Midbrain (tissue), 1 donor: ENCODE measurements at regions not wholly inside any gene's neighbourhood (a gene's known extent, or its start where the extent isn't known, plus 50 kb on each side); places are given as distances from the start of the nearest gene placed in this dataset.
"Not testable (repeated sequence)": the region's sequence is repeated elsewhere in the genome, so short reads cannot be mapped to it uniquely, and the experiment has no call there.

Experiments
- DNase-seq: peaks from one replicate; lab custom pipeline; 2025; lab: John Stamatoyannopoulos, UW

- DNase-seq = no peak
Measured at GRCh38 chr4:120299631-120300030, 233.0 kb upstream of the MAD2L1 start.

DNA sequence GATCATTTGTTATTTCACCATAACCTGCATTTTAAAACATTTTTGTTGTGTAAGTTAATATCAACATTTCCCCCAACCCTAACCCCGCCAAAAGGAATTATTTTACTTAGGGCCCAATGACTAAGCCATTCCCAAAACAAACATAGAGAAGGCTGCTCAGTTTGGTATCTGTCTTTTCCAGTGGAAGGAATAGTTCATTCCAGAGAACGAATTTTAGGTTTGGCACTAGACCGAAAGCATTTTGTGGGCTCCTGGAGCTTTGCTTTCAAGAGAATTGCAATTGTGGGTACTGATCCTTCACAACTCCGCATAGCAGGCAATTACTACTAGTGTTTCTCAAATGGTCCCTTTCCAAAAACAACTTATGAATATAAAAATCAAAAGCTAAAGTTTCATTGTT is 226.7 kb upstream of the MAD2L1 start:
- DNase-seq = no peak

DNA sequence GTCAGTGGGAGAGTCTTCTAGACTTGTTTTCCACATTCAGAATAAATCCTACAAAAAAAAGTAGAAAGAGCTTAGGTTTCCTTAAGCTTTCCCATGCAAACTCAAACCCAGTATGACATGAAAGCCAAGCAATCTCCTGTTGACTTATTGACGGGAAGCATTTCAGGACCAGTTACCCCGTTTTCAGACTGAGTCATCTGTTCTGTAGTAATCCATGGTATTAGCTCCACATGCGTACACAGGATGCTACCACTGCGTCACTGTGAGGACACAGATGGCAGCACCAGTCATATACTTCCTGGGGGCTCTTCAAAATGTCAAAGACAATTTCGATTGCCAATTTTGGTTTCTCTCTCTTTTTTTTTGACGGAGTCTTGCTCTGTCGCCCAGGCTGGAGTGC is 224.9 kb upstream of the MAD2L1 start:
- DNase-seq = no peak

DNA sequence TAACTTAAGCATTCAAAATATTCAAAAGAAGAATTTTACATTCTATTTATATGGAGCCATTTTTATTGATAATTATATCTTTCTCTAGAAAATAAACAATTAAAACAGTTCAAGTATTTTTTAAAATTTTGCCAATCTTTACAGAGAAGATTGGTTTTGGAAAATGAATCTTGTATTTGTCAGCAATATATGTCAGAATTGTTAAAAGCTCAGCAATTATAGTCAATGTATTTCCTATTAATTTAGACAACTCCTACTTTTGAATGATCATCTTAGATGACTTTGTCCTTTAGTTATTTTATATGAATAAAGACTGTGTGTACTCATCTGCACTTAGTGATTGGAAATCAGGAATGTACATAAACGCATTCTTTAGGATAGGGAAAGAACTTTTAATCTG is 223.9 kb upstream of the MAD2L1 start:
- DNase-seq = no peak

GRCh38 chr4:120286813-120287212 is 220.2 kb upstream of the MAD2L1 start:
- no peak for DNase-seq

- no peak for DNase-seq
Measured at GRCh38 chr4:120281581-120281980, 214.9 kb upstream of the MAD2L1 start.

GRCh38 chr4:120277391-120277790 is 210.7 kb upstream of the MAD2L1 start:
- DNase-seq = no peak

GRCh38 chr4:120266602-120267001 is 200.0 kb upstream of the MAD2L1 start:
- DNase-seq = no peak

DNA sequence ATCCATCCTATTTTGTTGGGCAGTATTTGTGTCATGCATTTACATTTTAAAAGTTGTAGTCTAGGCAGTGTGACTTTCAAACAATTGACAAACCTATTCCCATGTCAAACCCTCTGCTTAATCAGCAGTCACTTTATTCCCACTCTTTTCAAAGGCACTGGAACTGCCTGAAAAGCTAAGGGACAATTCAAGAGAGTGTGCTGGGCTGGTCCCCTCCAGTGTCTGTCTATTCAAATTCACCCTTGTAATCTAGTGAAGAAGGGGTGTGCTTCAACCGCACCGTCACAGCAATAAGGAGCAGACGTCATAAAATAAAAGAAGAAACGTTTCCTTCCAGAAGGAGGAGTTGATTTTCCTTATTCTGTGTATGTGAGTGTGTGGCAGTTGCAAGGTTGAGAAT is 197.0 kb upstream of the MAD2L1 start:
- DNase-seq = no peak

DNA sequence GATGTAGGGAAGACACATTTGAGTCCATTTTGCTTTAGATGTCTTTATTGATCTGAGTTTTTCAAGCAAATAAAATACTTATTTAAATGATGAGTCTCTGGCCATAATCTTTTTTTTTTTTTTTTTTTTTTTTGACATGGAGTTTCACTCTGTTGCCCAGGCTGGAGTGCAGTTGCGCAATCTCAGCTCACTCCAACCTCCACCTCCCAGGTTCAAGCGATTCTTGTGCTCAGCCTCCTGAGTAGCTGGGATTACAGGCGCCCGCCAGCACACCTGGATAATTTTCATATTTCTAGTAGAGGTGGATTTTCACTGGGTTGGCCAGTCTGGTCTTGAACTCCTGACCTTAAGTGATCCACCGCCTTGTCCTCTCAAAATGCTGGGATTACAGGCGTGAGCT is 194.5 kb upstream of the MAD2L1 start:
- no peak for DNase-seq

GRCh38 chr4:120256112-120256775 is 189.6 kb upstream of the MAD2L1 start:
- DNase-seq = not testable (repeated sequence)

DNA sequence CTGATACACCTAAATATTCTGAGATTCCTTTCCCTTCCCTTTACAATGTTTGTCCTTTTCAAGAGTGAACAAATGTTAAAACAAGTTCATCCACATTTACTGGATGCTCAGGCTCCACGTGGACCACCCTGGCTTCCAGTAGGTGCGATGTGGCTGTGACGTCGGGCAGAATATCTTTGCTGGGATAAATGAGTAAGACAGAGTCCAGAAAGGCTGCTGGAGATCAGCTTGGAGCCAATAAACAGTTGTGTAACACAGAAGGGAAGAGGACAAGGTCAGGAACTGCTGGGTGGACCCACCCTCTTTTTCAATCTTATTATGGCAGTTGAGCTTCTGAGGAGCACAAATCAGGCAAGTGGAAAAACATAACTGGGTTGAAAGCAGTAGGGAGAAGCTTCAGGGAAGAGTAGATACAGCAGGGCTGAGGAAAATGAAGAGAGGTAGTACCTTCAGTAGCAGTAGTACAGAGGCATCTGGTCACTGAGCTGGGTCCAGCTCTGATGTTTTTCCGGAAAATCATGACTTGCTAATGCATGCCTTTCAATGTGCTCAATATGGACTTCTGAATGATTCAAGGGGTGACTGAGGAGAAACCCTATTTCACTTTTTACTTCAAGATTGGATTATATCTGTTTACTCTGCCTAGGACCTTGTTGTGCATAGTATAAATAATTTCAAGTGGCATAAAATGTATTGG is 171.8 kb upstream of the MAD2L1 start:
- DNase-seq = no peak

DNA sequence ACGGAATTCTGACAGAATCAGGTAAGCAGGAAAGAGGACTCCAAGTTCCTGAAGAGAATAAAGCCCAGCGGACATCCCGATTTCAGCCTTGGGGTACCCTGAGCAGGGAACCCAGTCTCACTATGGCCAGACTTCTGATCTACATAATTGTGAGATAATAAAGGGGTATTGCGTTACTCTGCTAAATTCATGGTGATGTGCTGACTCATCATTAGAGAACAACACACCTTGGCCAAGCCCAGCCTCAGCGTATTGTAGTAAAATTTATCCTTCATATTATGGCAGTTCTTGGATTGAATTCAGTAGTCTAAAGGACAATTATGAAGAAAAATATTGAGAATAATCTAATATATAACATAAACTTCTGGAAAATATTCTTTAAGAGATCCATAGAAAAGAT is 170.2 kb upstream of the MAD2L1 start:
- no peak for DNase-seq

DNA sequence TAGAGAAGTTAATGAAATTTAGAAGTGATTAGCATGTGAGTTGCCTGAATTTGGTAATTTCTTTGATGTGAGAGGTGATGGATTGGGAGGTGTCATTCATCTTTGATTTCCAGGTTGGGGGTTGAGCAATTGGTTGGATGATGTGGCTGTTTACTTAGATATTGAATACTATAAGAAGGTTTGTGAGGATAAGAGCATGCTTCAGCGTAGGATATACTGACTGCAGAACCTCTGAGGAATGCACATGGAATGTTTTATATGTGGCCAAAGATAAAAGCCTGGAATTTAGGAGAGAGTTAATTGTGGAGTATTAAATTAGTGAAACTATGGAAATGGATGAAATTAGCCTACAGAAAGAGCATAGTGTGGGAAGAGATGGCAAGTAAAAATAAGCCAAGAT is 165.4 kb upstream of the MAD2L1 start:
- DNase-seq = no peak

DNA sequence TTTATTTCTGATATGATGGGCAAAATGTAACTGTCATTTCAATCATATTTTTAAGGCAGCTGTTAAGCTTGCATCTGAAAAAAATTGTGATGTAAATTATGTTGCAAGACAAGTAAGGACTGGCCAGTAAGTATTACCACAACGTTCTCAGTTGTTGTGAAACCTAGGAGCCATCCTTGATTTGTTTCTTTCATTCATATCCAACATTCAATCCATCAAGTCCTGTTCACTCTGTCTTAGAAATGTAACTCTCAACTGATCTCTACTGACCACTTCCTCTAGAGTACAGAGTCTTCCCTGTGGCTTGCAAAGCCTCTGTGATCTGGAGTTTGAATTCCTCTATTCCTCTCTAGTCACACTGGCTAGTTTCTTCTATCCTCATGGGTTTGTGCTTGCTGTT is 161.4 kb upstream of the MAD2L1 start:
- no peak for DNase-seq

GRCh38 chr4:120227554-120227953 is 160.9 kb upstream of the MAD2L1 start:
- no peak for DNase-seq

DNA sequence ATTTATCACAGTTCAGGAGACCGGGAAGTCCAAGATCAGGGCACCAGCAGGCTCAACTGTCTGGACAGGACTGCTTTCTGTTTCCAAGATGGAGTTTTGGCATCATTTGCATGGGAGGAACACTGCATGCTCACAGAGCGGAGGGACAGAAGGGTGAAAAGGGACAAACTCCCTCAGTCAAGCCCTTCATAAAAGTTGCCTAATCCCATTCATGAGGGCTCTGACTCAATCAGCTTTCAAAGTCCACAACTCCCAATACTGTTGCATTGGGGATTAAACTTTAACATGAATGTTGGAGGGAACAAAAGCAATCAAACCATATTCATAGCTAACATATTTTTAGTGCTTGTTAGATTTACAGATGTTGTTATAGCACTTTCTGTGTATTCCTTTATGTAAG is 158.9 kb upstream of the MAD2L1 start:
- no peak for DNase-seq

DNA sequence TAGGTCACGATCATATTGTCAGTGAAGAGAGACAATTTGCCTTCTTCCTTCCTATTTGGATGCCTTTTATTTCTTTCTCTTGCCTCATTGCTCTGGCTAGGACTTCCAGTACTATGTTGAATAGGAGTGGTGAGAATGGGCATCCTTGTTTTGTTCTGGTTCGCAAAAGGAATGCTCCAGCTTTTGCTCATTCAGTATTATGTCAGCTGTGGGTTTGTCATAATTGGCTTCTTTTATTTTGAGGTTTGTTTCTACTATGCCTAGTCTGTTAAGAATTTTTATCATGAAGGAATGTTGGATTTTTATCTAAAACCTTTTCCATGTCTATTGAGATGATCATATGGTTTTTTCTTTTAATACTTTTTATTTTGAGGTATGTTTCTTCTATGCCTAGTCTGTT is 152.3 kb upstream of the MAD2L1 start:
- DNase-seq = no peak

- no peak for DNase-seq
Measured at GRCh38 chr4:120215350-120215749, 148.7 kb upstream of the MAD2L1 start.

GRCh38 chr4:120211408-120212015 is 144.9 kb upstream of the MAD2L1 start:
- no peak for DNase-seq

DNA sequence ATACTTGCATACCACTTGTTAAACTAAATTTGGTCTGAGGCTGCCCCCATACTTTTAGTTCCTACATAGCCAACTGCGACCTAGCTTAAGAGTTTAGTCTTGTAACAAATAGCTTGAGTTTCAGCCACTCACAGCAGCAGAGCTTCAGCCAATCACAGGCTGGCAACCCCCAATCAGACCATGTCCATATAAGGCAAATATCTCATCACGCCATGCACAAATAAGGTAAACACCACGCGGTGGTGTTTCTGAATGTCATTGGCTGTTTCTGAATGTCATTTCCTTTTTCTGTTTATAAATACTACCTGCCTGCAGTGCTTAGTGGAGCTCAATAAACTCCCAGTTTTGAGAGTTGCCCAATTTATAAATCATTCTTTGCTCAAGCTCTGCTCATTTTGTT is 143.1 kb upstream of the MAD2L1 start:
- DNase-seq = no peak

GRCh38 chr4:120207021-120207420 is 140.4 kb upstream of the MAD2L1 start:
- DNase-seq = no peak

- DNase-seq = no peak
Measured at GRCh38 chr4:120202222-120202621, 135.6 kb upstream of the MAD2L1 start.
